Uterus (tissue), 3 donors: ENCODE measurements at regions not wholly inside any gene's neighbourhood (a gene's known extent, or its start where the extent isn't known, plus 50 kb on each side); places are given as distances from the start of the nearest gene placed in this dataset.

Experiments used
- DNase-seq, 2 donors: peaks; one replicate each; pipeline ENCODE4 v3.0.0-alpha.2; 2019 to 2020
- H3K27ac ChIP-seq, 2 donors: fragments of 200-600 bp; sonication (generic); 1 replicate in 1 of 2; 2 replicates in 1 of 2; pipeline ENCODE4 v1.5.1; 2016 to 2018
- H3K27me3 ChIP-seq, 2 donors: fragments of 200-600 bp; sonication (generic); one replicate each; pipeline ENCODE4 v1.5.1; 2018 to 2019; ENCODE audit warnings: control low read depth in 1 of 2
- H3K36me3 ChIP-seq, 2 donors: fragments of 200-600 bp; sonication (generic); one replicate each; pipeline ENCODE4 v1.5.1; 2019; ENCODE audit warnings: control low read depth in 1 of 2
- H3K4me1 ChIP-seq, 2 donors: fragments of 200-600 bp; sonication (generic); one replicate each; pipeline ENCODE4 v1.5.1; 2018 to 2019; ENCODE audit warnings: control low read depth in 1 of 2
- H3K4me3 ChIP-seq, 2 donors: fragments of 200-600 bp; sonication (generic); 1 replicate in 1 of 2; 2 replicates in 1 of 2; pipeline ENCODE4 v1.5.1; 2018 to 2019; ENCODE audit warnings: mild to moderate bottlenecking in 1 of 2
- H3K9me3 ChIP-seq, 2 donors: fragments of 200-600 bp; sonication (generic); one replicate each; pipeline ENCODE4 v1.5.1; 2019; ENCODE audit warnings: control low read depth in 1 of 2
- POLR2A ChIP-seq, 2 donors: fragments of 450-650 bp; IDR thresholded peaks; one replicate each; pipeline ENCODE4 v1.6.1; 2016; ENCODE audit warnings: antibody characterized with exemption in 2 of 2, mild to moderate bottlenecking in 1 of 2, moderate library complexity in 1 of 2
- intact Hi-C: fragments of 100-400 bp; cut with DNase I; formaldehyde crosslinking; loops from one replicate; pipeline ENCODE4 v1.15.1; 2023; ENCODE audit warnings: low total_unique reads
- TF ChIP-seq, protein P1 (sequence below), 4 experiments: fragments of 200-600 bp in 2 of 4; fragments of 450-650 bp in 2 of 4; sonication (generic) in 2 of 4; IDR thresholded peaks; one replicate each; pipeline ENCODE4 v1.5.1; 2016 to 2019; ENCODE audit warnings: antibody characterized with exemption in 4 of 4, mild to moderate bottlenecking in 2 of 4, moderate library complexity in 1 of 4
- donor health status: DM: yes; HTN: yes; CAD: no.

DNA sequence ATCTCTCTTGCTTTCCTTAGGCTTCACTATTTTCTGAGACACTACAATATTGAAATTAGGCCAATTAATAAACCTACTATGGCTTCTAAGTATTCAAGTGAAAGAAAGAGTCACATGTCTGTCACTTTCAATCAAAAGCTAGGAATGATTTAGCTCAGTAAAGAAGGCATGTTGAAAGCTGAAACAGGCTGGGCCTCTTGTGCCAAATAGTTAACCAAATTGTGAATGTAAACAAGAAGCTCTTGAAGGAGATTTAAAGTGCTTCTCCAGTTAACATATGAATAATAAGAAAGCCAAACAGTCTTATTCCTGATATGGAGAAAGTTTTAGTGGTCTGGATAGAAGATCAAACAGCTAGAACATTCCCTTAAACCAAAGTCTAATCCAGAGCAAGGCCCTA lies 236.3 kb downstream of the OTOR start:
- H3K4me3 ChIP-seq: no peak overlapping the region
- no peaks in the 10 kb centered on the region for H3K9me3 ChIP-seq
- H3K4me1 ChIP-seq: no peaks in the 10 kb centered on the region
- H3K27ac ChIP-seq: no peak overlapping the region
- no peaks in the 10 kb centered on the region for H3K27me3 ChIP-seq
- no peak for DNase-seq
- TF ChIP-seq, protein P1, sequence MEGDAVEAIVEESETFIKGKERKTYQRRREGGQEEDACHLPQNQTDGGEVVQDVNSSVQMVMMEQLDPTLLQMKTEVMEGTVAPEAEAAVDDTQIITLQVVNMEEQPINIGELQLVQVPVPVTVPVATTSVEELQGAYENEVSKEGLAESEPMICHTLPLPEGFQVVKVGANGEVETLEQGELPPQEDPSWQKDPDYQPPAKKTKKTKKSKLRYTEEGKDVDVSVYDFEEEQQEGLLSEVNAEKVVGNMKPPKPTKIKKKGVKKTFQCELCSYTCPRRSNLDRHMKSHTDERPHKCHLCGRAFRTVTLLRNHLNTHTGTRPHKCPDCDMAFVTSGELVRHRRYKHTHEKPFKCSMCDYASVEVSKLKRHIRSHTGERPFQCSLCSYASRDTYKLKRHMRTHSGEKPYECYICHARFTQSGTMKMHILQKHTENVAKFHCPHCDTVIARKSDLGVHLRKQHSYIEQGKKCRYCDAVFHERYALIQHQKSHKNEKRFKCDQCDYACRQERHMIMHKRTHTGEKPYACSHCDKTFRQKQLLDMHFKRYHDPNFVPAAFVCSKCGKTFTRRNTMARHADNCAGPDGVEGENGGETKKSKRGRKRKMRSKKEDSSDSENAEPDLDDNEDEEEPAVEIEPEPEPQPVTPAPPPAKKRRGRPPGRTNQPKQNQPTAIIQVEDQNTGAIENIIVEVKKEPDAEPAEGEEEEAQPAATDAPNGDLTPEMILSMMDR (IDR thresholded peaks at IDR 0.05): no peak
- TF ChIP-seq POLR2A (IDR thresholded peaks at IDR 0.05): no peak
- H3K36me3 ChIP-seq: no peaks in the 10 kb centered on the region
- intact Hi-C loops: no loop called here

GRCh38 chr20:17003170-17003870 lies 223.5 kb upstream of the PCSK2 start:
- TF ChIP-seq POLR2A (IDR thresholded peaks at IDR 0.05): no peak
- TF ChIP-seq, protein P1 (IDR thresholded peaks at IDR 0.05): no peak
- Histone ChIP-seq H3K27me3 (no peaks in the 10 kb centered on the region), H3K9me3 (no peaks in the 10 kb centered on the region), H3K36me3 (no peaks in the 10 kb centered on the region), H3K4me3 (no peak overlapping the region), H3K4me1 (no peaks in the 10 kb centered on the region), H3K27ac (no peak overlapping the region)
- no peak for DNase-seq
- intact Hi-C loops: no loop called here

GRCh38 chr20:17010181-17010580 lies 216.7 kb upstream of the PCSK2 start:
- no peak overlapping the region for H3K27ac ChIP-seq
- H3K4me1 ChIP-seq: no peaks in the 10 kb centered on the region
- no peaks in the 10 kb centered on the region for H3K27me3 ChIP-seq
- intact Hi-C loops: no loop called here
- H3K36me3 ChIP-seq: no peaks in the 10 kb centered on the region
- H3K4me3 ChIP-seq: no peak overlapping the region
- no peaks in the 10 kb centered on the region for H3K9me3 ChIP-seq
- no peak for DNase-seq
- TF ChIP-seq, protein P1 (IDR thresholded peaks at IDR 0.05): no peak
- TF ChIP-seq POLR2A (IDR thresholded peaks at IDR 0.05): no peak

DNA sequence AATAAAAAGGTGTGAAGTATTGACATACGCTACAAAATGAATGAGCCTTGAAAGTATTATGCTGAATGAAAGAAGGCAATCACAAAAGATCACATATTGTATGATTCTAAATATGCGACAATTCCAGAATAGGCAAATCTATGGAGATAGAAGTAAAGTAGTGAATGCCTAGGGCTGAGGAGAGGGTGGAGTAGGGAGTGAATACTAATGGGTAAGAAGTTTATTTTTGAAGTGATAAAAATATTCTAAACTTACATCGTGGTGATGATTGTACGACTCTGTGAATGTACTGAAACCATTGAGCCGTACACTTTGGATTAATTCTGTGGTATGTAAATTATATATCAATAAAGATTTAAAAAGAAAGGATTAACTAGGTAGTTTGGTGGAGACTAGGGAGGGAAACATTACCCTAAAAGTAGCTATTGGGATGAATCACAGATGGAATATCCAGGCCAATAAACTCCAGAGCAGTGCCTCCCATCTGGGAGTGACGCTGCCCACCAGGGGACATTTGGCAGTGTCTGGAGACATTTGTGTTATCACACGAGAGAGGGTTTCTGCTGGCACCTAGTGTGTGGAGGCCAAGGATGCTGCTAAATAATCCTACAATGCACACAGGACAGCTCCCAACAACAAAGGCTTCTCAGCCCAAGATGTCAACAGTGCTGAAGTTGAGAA lies 214.2 kb upstream of the PCSK2 start:
- H3K4me3 ChIP-seq: no peak overlapping the region
- no peak overlapping the region for H3K27ac ChIP-seq
- H3K4me1 ChIP-seq: no peaks in the 10 kb centered on the region
- no peaks in the 10 kb centered on the region for H3K36me3 ChIP-seq
- TF ChIP-seq POLR2A (IDR thresholded peaks at IDR 0.05): no peak
- TF ChIP-seq, protein P1 (IDR thresholded peaks at IDR 0.05): no peak
- intact Hi-C loops: no loop called here
- no peaks in the 10 kb centered on the region for H3K27me3 ChIP-seq
- no peaks in the 10 kb centered on the region for H3K9me3 ChIP-seq
- DNase-seq: no peak

- H3K27me3 ChIP-seq: no peaks in the 10 kb centered on the region
Observed at GRCh38 chr20:17014217-17014616, 212.6 kb upstream of the PCSK2 start.

More at GRCh38 chr20:17014217-17014616, 212.6 kb upstream of the PCSK2 start:
- Histone ChIP-seq H3K27ac (no peak overlapping the region), H3K36me3 (no peaks in the 10 kb centered on the region), H3K4me3 (no peak overlapping the region), H3K9me3 (no peaks in the 10 kb centered on the region), H3K4me1 (no peaks in the 10 kb centered on the region)
- intact Hi-C loops: no loop called here
- no peak for DNase-seq
- TF ChIP-seq POLR2A (IDR thresholded peaks at IDR 0.05): no peak
- TF ChIP-seq, protein P1 (IDR thresholded peaks at IDR 0.05): no peak
